Fibroblast of skin of right biceps (primary cell): ENCODE measurements at regions not wholly inside any gene's neighbourhood (a gene's known extent, or its start where the extent isn't known, plus 50 kb on each side); places are given as distances from the start of the nearest gene placed in this dataset.

Experiments
- DNase-seq: peaks from one replicate; pipeline ENCODE4 v3.0.0-alpha.2; 2013

- peak; percentile 29 for DNase-seq
Measured at GRCh38 chr13:50104493-50104892, 89.2 kb downstream of the KCNRG start.

- no peak for DNase-seq
Measured at GRCh38 chr13:50106559-50106958, 91.3 kb downstream of the KCNRG start.

GRCh38 chr13:50107205-50107604 lies 92.0 kb downstream of the KCNRG start:
- peak; percentile 35 for DNase-seq

GRCh38 chr13:50114961-50115360 lies 99.7 kb downstream of the KCNRG start:
- no peak for DNase-seq

- no peak for DNase-seq
Measured at GRCh38 chr13:50115695-50116094, 100.5 kb downstream of the KCNRG start.

- peak; percentile 28 for DNase-seq
Measured at GRCh38 chr13:50116430-50116973, 101.3 kb downstream of the KCNRG start.

GRCh38 chr13:50119591-50119990 lies 104.3 kb downstream of the KCNRG start:
- no peak for DNase-seq

- no peak for DNase-seq
Measured at GRCh38 chr13:50122455-50122854, 107.2 kb downstream of the KCNRG start.

- no peak for DNase-seq
Measured at GRCh38 chr13:50123002-50123401, 107.8 kb downstream of the KCNRG start.

GRCh38 chr13:50123515-50123861 lies 108.2 kb downstream of the KCNRG start:
- no peak for DNase-seq

- DNase-seq, result peak; percentile 97
Measured at GRCh38 chr13:50123862-50124535, 108.8 kb downstream of the KCNRG start.

GRCh38 chr13:50124536-50125303 lies 109.5 kb downstream of the KCNRG start:
- peak; percentile 60 for DNase-seq

GRCh38 chr13:50125304-50125553 lies 110.0 kb downstream of the KCNRG start:
- DNase-seq, result no peak

GRCh38 chr13:50125554-50126262 lies 110.5 kb downstream of the KCNRG start:
- DNase-seq, result peak; percentile 88

- DNase-seq, result peak; percentile 35
Measured at GRCh38 chr13:50126263-50126992, 111.2 kb downstream of the KCNRG start.

- DNase-seq, result peak; percentile 55
Measured at GRCh38 chr13:50126993-50127725, 111.9 kb downstream of the KCNRG start.

GRCh38 chr13:50127726-50128291 lies 112.6 kb downstream of the KCNRG start:
- no peak for DNase-seq

- DNase-seq, result no peak
Measured at GRCh38 chr13:50128428-50128931, 113.2 kb downstream of the KCNRG start.

GRCh38 chr13:50129081-50129705 lies 113.9 kb downstream of the KCNRG start:
- DNase-seq, result no peak

GRCh38 chr13:50129706-50130122 lies 114.5 kb downstream of the KCNRG start:
- DNase-seq, result no peak
